NOMO-1 (cell line): ENCODE measurements at regions not wholly inside any gene's neighbourhood (a gene's known extent, or its start where the extent isn't known, plus 50 kb on each side); places are given as distances from the start of the nearest gene placed in this dataset.
A peak's percentile ranks its signal among the peaks of the same experiment; 100 is the strongest.

ENCODE experiments used
- DNase-seq, 2 experiments: peaks; one replicate each; lab custom pipeline; 2025; ENCODE audit not compliant: unreplicated experiment in 2 of 2; lab: John Stamatoyannopoulos, UW

DNA sequence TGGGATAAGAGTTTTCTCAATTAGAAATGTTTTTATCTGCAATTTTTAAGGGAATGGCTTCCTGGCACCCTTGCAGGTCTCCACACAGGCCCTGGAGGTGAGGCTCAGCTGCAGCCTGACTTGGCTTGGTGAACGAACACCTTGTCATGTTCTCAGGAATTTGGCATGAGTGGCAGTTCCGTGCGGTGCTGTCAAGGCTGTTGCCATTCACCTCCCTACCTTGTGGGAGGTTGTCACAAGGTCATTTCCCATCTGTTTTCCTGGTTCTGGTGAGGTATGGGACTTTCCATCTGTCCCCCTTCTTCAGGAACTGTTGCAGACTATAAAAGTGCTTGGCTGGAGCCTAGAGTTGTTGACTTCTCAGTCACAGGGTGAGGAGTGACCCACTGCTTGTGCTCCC, 82.9 kb downstream of the ELOVL4 start:
- DNase-seq: no peak

GRCh38 chr6:79864001-79864400, 83.4 kb downstream of the ELOVL4 start:
- no peak for DNase-seq

- no peak for DNase-seq
Observed at GRCh38 chr6:79863566-79863965, 83.8 kb downstream of the ELOVL4 start.

DNA sequence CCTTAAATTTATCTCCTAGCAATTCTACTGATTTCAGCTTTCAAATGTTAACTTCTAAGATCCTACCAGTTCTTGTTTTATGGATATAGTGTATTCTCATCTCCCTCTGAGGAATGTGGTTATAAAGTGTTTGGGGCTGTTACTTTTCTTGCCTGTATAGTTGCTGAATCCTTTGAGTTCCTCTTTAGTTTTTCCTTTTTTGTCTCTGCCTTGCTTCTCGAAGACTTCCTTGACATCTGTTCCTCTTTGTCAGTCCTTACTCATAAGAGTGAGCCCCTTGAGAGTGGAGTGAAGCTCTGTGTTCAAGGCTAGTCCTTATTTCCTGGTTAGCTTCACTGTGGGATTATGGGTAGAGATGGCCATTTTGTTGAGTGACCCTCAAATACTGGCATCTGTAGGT, 84.6 kb downstream of the ELOVL4 start:
- no peak for DNase-seq

GRCh38 chr6:79862126-79862525, 85.2 kb downstream of the ELOVL4 start:
- DNase-seq: no peak

- DNase-seq: no peak
Observed at GRCh38 chr6:79861023-79861422, 86.3 kb downstream of the ELOVL4 start.

GRCh38 chr6:79847426-79847825, 99.9 kb downstream of the ELOVL4 start:
- DNase-seq: no peak

DNA sequence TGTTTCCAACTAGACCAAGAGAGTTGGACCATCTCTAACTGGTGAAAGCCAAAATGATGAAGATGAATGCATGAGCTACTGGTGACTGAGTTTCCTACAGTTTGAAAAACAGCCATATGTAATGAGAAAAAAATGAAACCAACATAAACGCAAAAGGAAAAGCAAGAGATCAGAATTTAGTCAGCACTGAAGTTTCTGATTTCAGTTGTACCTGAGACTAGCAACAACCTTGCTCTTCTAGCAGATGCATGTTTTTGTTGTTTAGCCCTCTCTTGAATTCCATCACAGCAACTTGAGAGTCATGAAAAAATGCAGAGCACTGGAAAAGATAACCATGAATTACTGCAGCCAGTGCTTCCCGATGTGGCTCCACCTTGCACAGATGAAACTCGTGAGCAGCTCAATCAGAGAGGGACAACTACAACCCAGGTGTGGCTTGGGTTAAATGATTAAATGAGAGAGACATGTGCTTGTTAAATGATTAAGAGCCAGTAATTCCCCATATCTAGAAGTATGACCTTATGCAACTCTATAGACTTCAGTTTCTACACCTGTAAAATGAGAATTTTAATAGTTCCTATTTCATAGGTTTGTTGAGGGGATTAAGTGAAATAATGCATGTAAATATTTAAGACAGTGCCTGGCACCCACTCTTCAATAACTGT, 104.8 kb downstream of the ELOVL4 start:
- no peak for DNase-seq

DNA sequence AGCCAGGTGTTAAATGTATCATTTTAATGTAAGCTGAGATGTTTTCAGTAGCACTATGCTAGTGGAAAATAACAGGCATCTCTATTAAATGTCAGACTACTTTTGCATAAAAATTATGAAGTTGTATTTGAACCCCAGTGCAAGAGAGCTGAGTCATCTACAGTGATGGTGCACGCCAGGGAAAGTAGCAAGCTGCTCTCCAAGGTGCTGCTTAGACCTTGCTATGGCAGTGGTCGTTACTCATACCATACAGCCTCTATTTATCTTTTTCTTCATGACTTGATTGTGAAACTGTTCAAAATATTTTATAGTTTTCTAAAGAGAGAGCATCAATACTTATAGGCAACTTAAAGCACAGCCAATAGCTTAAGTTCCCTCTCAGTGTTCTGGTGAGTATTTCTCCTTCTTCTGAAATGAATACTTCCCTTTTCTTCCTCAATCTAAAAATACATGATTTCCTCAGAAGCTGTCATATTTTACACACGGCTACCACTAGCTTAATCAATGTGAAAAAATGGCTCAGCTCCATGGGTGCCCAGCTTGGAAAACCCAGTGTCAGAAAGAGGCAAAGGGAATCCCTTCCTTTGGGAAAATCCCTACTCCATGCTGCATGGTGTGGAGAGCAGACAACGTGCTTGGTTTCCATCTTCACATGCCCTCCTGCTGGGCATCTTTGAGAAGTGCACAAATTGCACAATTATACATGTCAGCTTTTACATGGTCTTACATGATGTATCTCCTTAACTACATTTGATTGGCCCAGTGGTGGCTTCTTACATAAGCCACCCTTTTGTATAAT, 105.6 kb downstream of the ELOVL4 start:
- DNase-seq: peak; percentile 4 to 70

DNA sequence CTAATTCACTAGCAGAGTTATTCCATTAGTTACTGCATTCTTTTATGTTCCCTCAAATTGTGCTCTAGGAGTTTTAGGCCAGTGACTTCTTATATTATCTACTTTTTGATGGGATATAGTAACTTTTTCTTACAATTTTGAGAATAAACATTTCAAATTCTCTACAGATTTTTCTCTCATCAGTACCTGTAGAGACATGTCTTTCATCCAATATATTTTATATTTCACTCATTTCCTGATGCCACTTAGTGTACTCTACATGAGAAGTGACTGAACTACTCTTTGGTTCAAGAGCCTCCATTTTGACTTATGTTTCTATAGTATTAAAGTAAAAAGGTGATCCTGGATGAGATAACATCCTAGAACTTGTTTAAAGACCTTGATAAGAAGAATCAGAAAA, 108.5 kb downstream of the ELOVL4 start:
- DNase-seq: no peak

- DNase-seq: no peak
Observed at GRCh38 chr6:79833964-79834284, 113.4 kb downstream of the ELOVL4 start.

- DNase-seq: no peak
Observed at GRCh38 chr6:79833264-79833963, 113.9 kb downstream of the ELOVL4 start.

GRCh38 chr6:79832723-79833122, 114.6 kb downstream of the ELOVL4 start:
- DNase-seq: no peak

DNA sequence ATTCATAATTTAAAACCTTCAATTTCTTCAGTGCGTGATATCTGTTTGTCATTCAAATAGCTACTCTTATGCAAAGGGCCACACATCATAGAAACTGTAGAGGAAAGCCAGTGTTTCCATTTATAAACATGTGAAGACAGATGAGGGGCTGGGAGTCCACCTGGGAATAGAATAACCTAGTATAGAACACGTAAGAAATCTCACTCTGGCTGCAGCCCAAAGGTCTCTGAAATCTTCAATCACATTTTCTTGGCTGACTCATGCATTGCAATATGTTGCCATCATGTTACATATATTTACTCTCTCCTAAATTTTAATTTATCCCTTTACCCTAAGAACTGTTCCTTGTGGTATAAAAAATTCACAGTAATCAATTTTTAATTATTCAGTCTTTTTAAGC, 123.2 kb downstream of the ELOVL4 start:
- DNase-seq: no peak

GRCh38 chr6:79821859-79822258, 125.5 kb downstream of the ELOVL4 start:
- no peak for DNase-seq

- DNase-seq: no peak
Observed at GRCh38 chr6:79818471-79818870, 128.9 kb downstream of the ELOVL4 start.

DNA sequence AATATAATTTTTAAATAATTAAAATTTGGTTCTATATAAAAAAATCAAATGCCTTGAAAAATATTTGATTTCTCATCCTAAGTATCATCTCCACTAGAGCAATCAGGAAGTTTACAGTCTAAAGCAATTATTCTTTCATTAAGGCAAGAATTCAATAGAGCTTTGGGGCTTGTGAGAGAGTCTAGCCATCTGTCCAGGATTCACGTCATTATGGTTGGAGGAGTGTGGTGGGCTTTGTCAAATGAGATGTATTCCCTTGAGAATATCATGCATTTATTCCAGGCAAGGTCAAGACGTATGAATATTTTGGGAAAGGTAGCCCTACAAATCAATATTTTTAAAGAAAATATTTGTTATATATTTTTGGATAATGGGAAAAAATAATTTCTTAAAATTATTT, 132.4 kb downstream of the ELOVL4 start:
- no peak for DNase-seq

DNA sequence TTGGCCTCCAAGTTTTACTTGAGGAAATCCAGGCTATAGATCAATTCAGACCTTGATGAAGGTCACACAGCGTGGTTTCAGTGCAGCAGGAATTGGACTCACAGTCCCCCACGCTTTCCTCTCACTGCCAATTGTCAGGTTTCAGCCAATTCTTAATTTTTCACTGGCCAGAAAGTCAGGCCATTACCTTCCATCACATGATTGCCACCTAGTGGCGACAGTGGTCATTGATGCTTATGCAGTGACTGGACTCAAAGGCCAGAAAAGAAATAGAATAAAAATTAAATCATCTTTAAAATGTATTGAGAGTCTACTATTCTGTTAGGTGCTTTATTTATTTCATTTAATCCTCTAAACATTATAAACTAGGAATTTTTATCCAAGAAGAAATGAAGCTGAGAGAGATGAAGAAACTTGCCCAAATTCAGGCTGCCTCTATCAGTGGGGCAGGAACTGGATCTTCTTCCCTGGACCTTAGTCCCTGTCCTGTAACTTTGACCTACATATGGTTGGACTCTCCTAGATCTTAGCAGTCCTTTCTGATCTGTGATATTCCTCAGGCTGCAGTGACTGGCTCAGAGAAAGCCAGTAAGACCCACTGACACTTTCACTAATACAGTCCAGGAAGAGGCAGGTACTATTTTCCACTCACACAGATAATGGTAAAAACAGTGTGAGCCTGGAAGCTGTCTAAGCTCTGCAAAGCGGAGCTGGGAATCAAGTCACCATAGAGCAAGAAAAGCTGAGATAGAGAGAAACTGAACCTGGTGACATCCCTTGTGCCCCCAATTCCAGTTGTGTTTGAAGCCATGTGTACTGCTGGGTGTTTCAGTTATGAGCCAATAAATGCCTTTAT, 133.3 kb downstream of the ELOVL4 start:
- peak in 1 of 2 experiments; percentile 48 for DNase-seq

GRCh38 chr6:79813143-79813850, 134.1 kb downstream of the ELOVL4 start:
- DNase-seq: no peak

- no peak for DNase-seq
Observed at GRCh38 chr6:79812195-79812594, 135.2 kb downstream of the ELOVL4 start.
